ENCODE measurements at regions not wholly inside any gene's neighbourhood (a gene's known extent, or its start where the extent isn't known, plus 50 kb on each side); places are given as distances from the start of the nearest gene placed in this dataset.

GRCh38 chr3:153618176-153618575 is 456.1 kb downstream of the RAP2B start:
- 70 to 88% (median 86%) methylated on average over 3 of the region's 3 CpGs for WGBS, 4 donors
- no peak for ATAC-seq
- Histone ChIP-seq H3K4me1 (peaks cover 0 to 14% (median 0%) of the 10 kb centered on the region in 12 donors), H3K36me3 (no peaks in the 10 kb centered on the region), H3K9me3 (peaks cover 0 to 7% (median 0%) of the 10 kb centered on the region in 12 donors), H3K27ac (no peak overlapping the region), H3K27me3 (no peaks in the 10 kb centered on the region), H3K4me3 (no peak overlapping the region)
- DNase-seq, result no peak
- no peak for TF ChIP-seq CTCF (IDR thresholded peaks at IDR 0.05)
- TF ChIP-seq POLR2A (IDR thresholded peaks at IDR 0.05), result no peak
- intact Hi-C loops (cut with DNase I), result no loop called here

GRCh38 chr3:153619268-153619667 is 457.2 kb downstream of the RAP2B start:
- intact Hi-C loops (cut with DNase I), result no loop called here
- DNase-seq (no peak), ATAC-seq (no peak)
- H3K36me3 ChIP-seq, result no peaks in the 10 kb centered on the region
- WGBS, 4 donors, result 92 to 97% (median 95%) methylated on average over 2 of the region's 2 CpGs
- H3K27ac ChIP-seq, result no peak overlapping the region
- no peak for TF ChIP-seq POLR2A (IDR thresholded peaks at IDR 0.05)
- TF ChIP-seq CTCF (IDR thresholded peaks at IDR 0.05), result no peak
- no peaks in the 10 kb centered on the region for H3K27me3 ChIP-seq
- peaks cover 0 to 7% (median 0%) of the 10 kb centered on the region in 12 donors for H3K9me3 ChIP-seq
- peaks cover 0 to 25% (median 0%) of the 10 kb centered on the region in 12 donors for H3K4me1 ChIP-seq
- H3K4me3 ChIP-seq, result no peak overlapping the region

- intact Hi-C loops (cut with DNase I), result no loop called here
- Histone ChIP-seq H3K9me3 (peaks cover 0 to 7% (median 0%) of the 10 kb centered on the region in 12 donors), H3K27me3 (no peaks in the 10 kb centered on the region), H3K4me3 (no peak overlapping the region), H3K27ac (peak overlapping the region in 1 of 12 donors; percentile 61), H3K4me1 (peaks cover 0 to 34% (median 0%) of the 10 kb centered on the region in 12 donors), H3K36me3 (no peaks in the 10 kb centered on the region)
- ATAC-seq (no peak), DNase-seq (no peak)
- no peak for TF ChIP-seq POLR2A (IDR thresholded peaks at IDR 0.05)
- no peak for TF ChIP-seq CTCF (IDR thresholded peaks at IDR 0.05)
- 71 to 76% (median 73%) methylated on average over 2 of the region's 2 CpGs for WGBS, 4 donors
Measured at GRCh38 chr3:153621953-153622352, 459.9 kb downstream of the RAP2B start.

- Histone ChIP-seq H3K27ac (peak overlapping the region in 1 of 12 donors; percentile 34), H3K9me3 (peaks cover 0 to 7% (median 0%) of the 10 kb centered on the region in 12 donors), H3K27me3 (no peaks in the 10 kb centered on the region), H3K36me3 (no peaks in the 10 kb centered on the region), H3K4me1 (peaks cover 0 to 53% (median 0%) of the 10 kb centered on the region in 12 donors), H3K4me3 (no peak overlapping the region)
- WGBS, 4 donors, result 79 to 82% (median 80%) methylated on average over 1 of the region's 1 CpG
- ATAC-seq (no peak), DNase-seq (no peak)
- TF ChIP-seq POLR2A (IDR thresholded peaks at IDR 0.05) (no peak), CTCF (IDR thresholded peaks at IDR 0.05) (no peak)
- intact Hi-C loops (cut with DNase I), result no loop called here
Measured at GRCh38 chr3:153623834-153624233, 461.8 kb downstream of the RAP2B start.

Measured in heart left ventricle (tissue), 16 donors.